ENCODE measurements at regions not wholly inside any gene's neighbourhood (a gene's known extent, or its start where the extent isn't known, plus 50 kb on each side); places are given as distances from the start of the nearest gene placed in this dataset.

DNA sequence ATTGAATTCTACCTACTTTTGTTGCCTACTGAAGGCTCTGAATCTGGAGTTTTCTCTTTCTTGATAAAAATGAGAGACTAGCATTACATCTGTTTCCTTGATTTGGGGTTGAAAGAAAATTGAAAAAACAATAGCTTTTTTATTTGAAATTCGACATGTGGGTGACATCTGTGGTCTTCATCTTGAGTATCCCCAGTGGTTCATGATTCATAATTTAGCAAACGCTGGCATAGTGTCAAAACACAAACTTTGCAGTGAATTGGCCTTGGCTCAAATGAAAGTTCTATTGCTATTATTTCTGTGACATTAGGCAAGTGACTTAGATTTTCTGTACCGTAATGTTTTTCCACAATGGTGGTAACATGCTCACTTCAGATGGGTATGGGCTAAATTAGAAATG is 747.6 kb downstream of the PCDH7 start:
- no peak for TF ChIP-seq POLR2A (IDR thresholded peaks at IDR 0.05)
- TF ChIP-seq, protein P1, sequence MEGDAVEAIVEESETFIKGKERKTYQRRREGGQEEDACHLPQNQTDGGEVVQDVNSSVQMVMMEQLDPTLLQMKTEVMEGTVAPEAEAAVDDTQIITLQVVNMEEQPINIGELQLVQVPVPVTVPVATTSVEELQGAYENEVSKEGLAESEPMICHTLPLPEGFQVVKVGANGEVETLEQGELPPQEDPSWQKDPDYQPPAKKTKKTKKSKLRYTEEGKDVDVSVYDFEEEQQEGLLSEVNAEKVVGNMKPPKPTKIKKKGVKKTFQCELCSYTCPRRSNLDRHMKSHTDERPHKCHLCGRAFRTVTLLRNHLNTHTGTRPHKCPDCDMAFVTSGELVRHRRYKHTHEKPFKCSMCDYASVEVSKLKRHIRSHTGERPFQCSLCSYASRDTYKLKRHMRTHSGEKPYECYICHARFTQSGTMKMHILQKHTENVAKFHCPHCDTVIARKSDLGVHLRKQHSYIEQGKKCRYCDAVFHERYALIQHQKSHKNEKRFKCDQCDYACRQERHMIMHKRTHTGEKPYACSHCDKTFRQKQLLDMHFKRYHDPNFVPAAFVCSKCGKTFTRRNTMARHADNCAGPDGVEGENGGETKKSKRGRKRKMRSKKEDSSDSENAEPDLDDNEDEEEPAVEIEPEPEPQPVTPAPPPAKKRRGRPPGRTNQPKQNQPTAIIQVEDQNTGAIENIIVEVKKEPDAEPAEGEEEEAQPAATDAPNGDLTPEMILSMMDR (IDR thresholded peaks at IDR 0.05), result no peak
